SK-N-DZ (cell line): ENCODE measurements at regions not wholly inside any gene's neighbourhood (a gene's known extent, or its start where the extent isn't known, plus 50 kb on each side); places are given as distances from the start of the nearest gene placed in this dataset.

ENCODE experiments used
- DNase-seq: peaks from one replicate; pipeline ENCODE4 v3.0.0-alpha.2; 2015; ENCODE audit warnings: low spot score

DNA sequence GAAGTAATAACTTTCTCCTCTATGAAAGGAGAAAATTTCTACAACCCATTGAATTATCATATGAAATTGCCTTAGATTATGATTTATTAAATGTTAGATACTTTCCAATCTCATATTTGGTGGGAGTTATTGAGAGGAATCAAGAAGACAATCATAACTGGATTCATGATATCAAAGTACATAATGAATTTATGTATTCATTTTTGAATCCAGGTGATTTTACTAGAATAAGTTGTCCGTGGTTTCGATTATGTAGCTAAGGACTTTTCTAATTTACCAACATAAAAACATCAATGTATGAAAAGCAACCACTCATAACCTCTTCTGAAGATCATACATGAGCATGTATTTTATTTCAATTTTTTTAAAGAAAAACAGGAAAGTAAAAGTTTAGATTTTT, 1225.0 kb upstream of the MIR17HG start:
- no peak for DNase-seq

DNA sequence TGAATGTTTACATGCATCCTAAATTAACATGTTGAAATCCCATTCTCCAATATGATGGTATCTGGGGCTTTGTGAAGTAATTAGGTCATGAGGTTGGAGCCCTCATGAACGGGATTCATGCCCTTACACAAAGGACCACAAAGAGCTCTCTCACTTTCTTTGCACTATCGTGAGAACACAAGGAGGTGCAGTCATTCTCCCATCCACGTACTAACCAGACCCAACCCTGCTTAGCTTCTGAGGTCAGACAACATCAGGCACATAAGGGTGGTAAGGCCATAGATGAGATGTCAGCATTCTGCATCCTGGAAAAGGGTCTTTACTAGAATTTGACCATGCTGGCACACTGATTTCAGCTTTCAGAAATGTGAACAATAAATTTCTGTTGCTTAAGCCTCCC, 1211.9 kb upstream of the MIR17HG start:
- DNase-seq, result no peak

DNA sequence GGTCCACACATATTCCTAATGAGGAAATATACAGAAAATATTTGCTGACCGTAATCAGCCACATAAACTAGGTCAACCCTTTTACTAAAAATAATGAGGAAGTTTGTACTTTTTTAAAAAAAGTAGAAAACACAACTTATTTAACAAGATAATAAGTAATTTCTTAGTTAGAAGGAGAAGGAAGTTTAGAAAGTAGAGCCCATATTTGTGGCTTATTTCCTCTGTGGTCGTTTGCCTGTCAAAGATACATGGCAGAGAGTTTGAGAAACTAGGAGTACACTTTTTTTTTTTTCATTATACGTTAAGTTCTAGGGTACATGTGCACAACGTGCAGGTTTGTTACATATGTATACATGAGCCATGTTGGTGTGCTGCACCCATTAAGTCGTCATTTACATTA, 1205.2 kb upstream of the MIR17HG start:
- DNase-seq, result no peak

DNA sequence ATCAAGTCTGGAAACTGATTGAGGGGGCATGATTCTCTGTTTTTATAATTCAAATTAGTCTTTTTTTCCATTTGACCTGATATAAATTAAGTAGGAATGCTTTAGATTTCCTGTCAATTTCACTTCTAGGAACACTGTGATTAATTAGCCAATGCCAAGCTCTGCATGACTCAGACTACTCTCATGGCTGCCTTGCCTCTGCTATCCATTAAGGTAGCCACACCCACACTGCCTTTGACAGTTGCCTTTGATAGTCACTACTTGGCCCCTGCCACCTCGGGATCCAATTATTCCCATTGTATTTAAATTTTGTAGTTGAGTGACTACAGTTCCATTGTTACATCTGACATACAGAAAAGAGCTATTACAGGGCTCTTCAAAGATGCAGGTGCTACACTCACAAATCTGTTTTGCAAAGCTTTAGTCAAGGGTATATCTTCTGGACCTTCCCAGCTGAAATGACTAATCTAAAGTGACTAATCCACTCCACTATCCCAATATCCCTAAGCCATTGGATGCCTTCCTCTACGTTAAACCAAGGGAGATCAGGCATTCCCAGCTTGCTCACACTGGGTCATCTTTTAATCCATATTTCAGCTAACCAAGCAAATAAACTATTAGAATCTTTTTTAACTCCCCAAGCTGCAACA, 1193.1 kb upstream of the MIR17HG start:
- DNase-seq, result no peak

DNA sequence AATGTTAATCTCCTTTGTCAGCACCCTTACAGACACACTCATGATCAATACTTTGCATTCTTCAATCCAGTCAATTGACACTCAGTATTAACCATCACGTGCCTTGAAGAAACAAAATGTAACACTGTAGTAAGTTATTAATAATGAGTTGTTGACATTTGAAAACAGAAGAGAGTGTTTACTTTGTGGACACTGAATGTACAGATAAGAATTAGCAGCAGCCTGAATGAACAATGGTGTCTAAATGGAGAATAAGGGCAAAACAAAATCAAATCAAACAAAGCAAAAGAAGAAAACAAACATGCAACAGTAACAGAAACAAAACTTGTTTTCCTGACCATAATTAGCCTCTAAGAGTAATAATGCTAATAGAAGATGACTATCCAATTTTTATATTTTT, 1191.1 kb upstream of the MIR17HG start:
- DNase-seq, result no peak

DNA sequence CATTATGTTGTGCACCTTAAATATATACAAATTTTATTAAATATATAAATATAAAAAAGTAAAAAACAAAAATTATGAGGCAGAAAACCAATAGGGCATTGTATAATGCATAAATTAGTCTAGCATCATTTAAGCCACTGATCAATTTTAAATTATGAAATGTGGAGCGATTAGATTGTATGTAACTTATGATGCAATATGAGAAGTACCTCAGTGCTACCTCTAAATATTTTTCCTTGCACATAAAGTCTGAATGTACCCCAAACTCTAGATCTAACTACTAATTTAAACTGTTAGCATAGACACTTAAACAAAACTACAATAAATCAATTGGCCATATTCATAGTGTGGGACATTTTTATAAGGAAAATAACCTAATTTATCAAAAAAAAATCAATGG, 1178.5 kb upstream of the MIR17HG start:
- no peak for DNase-seq

DNA sequence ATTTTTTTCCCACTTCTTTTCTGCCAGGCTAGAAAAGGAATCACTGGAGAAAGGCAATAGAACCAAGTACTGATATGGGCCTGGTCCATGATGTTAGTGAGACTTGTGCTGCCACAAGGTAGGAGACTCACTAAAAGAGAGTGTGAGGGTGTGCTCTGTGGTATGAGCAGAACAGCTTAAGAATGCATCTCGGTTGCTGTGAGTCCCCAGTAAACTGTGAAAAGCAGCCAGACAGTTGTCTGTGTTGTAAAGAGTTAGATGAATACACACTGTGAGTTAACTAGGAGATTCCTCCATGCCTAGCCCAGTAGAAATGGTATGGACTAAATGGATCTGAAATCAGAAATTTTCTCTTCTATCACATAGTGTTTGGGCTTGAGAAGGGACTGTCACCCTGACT, 1177.3 kb upstream of the MIR17HG start:
- no peak for DNase-seq

DNA sequence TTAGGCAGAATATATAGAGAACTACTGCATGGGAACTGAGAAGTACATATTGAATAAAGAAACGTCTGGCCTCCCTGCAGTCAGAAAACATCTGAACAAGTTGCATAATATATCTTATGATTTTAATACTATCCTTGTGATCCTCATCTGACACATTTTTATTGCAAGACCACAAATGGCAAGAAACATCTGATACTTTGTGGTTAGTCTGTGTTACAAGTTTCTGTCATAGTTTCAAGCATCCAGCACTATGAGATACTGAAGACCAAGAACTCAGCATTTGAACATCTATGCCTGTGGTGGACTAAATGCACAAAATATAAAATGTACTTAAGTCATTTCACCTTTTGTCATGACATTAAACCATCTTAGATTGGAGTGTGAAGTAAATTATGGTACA, 1175.8 kb upstream of the MIR17HG start:
- DNase-seq, result no peak

DNA sequence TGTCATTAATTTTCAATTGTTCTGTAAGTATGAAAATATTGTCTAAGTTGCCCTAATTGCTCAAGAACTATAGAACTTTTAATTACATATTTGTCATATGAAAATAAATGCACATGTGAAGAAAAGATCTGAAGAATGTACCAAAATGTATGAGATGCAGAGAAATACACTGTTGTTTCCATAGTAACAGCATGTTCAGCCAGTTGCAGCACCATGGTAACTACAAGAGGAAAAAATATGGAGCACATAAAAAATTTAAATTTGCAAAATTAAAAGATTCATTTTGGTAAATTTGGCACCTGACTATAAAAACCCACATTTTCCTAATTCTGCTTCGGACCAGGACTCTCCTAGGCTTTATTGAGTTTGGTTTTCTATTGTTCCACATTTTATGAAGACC, 1170.0 kb upstream of the MIR17HG start:
- DNase-seq, result no peak

DNA sequence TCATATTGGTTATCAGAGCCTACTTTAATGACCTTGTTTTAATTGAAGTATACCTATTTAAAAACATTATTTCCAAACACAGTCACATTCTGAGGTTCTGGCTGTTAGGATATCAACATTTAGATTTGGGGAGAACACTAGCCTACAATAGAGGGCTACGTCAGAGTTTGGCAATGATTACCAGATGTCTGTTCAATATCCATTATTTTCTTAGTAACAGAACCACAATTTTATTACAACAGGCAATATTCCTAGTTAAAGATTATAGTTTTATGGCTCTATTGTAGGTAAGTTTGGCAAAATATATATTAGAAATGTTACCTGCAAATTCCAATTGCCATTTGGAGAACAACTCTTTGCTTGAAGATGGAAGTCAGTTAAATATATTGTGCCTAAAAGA, 1163.1 kb upstream of the MIR17HG start:
- no peak for DNase-seq

DNA sequence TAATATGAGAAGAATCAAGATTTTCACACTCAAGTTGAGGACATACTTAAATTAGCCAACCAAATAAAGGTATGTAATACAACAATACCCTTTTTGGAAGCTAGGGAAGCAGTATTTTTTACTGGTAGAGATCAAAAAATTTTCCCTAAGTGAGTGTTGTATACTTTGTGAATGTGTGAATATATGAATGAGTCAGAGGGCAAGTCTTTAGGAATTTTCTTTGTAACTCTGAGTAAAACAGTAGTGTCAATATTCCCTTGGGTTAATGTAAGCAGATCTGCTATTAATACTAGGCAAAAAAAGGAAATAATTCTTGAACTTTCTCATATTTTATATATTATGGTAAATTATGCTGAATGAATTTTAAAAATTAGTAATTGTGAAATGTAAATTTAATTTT, 1161.8 kb upstream of the MIR17HG start:
- DNase-seq, result no peak

DNA sequence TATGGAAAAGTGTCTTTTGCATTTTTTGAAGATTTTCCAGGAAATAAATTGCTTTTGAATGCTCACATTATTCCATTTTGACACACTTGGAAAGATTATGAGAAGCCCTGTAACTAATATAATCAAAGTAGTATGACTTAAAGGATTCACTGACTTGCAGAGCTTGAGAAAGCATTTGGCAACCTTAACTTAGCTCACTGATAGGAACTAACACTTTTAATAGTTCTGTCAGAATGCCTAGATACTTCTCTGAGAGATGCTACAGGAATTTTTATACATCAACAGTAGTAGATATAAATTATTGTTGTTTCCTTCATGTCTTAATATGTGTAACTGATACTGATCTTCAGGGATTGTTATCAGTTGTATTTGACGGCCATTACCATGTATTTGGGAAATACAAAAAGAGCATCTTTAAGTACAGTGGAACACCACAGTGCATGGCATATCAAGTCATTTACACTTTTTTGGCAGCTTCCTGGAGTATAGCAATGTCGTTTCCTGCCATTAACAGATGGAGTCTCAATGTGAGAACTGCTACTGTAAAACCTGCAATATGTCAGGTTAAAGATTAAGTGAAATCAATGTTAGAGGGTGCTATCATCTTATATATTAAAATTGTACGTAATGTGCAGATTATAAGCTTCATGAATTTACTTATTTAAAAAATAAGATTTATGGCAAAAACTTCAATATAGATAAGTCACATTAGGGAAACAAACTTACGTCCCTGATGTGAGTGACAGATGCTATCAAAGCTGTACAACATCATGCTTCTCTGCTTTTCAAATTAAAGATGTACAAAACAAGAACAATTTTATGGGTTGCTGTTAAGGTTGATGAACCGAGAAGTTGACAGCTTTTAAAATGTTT, 1159.8 kb upstream of the MIR17HG start:
- DNase-seq, result no peak

DNA sequence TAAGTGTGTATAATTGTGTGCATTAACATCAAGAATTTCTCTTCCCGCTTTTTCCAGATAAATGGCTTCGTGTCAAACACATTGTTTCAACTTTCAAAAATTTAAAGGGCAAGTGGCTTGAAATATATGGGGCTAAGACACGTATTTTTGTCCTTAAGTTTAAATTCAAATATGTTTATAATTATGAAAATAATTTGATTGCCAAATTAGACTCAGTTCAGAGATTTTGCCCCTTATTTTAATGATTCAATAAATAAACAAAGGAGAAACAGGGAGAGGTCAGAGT, 1159.2 kb upstream of the MIR17HG start:
- DNase-seq, result no peak

DNA sequence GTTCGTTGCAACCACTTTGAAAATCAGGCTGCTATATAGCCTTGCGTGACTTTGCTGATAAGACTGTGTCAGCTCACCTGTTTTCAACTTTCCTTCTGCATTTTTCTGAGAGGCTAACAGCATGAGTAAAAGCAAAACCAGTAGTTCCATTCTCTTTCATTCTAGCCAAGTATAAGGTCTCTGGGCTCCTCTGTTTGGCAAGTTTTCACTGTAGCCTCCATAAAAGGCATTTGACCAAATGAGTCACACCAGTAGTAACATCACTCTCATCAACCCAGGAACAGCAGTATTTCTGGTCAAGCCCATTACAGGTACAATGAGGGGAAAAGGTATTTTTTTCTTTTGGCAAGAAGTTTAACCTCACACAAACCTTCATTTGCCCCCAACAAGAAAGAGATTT, 1149.8 kb upstream of the MIR17HG start:
- DNase-seq, result no peak

DNA sequence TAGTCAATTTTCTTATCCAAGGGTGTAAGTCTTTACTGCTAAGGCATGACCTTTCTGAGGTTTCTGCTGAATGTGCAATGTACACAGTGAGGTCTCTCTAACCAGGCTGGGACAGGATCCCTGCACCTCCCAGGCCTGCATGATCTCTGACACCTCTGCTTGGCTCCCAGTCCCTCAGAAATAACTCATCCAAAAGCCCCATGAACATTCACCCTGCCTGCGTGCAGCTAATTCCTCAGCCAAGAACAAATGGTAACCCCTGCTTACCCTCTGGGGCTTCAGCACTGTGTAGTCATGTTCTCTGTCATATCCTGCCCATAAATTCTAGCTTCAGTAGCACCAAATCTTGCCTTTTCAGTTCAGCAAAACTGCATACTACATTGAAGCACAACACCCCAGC, 1146.3 kb upstream of the MIR17HG start:
- DNase-seq, result no peak

DNA sequence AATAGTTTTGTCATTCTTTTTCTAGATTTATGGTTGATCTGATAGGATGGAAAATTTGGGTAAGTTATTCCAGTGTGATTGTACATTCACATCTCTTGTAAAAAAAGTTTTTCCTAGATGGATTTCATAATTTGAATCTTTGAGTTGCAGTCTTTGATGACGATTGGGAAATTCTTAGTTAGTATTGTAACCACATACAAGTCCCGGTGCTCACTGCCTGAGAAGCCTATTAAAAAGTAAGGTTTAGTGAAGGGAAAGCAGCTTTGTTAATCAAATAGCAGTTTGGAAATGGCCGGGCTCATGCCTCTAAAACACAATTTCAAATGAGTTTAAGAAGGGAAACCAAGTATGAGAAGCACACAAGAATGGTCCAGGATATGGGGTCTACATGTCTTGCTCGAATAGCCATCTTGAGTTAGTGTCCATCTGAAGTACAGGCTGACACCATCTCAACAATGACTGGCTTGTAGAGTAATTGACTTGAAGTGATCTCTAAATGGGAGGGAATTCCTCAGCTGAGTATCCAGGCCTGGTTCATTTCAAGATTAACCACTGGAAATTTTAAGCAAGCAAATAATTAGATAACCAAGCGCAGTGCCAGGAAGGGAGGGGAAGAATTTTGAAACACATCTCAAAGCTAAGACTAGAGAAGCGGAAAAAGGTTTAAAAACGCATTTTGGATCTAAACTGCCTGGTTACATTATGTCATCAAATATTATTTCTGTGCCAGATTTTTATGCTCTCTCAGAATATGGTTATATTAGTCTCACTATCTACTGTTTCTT, 1145.6 kb upstream of the MIR17HG start:
- DNase-seq, result peak; percentile 17

DNA sequence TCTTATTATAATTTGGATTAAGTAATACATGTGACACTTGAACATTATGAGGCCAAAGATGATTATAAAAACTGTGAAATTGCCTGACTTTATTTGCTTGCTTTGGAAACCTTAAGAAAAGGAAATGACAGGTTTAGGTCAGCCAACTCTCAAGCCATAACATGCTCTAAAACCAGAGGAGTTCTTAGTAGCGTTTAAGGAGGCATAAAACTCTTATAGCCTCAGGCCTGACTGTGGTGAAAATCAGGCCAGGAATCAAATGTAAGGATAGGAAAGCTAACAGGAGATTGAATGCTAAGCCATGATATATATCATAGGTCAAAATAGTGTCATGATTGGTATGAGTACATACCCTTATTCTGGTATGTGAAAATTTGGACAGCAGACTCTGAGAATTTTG, 1142.4 kb upstream of the MIR17HG start:
- no peak for DNase-seq

DNA sequence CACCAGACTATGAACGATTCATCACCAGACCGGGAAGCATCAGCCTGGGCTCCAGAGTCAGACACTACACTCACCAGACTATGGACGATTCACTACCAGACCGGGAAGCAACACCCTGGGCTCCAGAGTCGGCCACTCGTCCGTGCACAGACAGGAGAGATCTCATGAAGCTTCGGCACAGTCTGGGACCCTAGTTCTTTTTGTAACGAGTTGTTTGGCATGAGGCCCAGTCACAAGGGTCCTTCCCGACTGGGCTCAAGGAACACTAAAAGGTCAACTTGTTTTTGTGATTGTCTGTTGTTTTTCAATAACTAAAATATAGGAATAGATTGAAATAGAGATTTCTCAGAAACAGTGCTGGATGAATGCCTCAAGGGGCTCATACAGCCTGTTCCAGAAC, 1141.6 kb upstream of the MIR17HG start:
- DNase-seq, result no peak

DNA sequence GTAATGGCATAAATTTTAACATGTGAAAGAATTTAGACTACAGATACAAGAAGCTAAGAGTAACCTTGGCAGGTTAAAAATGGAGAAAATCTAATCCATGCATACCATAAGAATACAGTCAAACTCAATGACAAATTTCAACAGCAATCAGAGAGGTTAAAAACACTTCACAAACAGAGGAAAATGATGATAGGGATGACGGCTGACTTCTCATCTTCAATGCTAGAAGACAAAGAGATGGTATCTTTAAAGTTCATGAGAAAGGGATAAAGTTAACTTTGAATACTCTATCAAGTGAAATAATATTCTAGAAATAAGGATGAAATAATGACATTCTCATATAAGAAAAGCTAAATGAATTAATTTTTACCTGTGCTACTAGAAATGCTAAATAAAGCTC, 1130.2 kb upstream of the MIR17HG start:
- no peak for DNase-seq

DNA sequence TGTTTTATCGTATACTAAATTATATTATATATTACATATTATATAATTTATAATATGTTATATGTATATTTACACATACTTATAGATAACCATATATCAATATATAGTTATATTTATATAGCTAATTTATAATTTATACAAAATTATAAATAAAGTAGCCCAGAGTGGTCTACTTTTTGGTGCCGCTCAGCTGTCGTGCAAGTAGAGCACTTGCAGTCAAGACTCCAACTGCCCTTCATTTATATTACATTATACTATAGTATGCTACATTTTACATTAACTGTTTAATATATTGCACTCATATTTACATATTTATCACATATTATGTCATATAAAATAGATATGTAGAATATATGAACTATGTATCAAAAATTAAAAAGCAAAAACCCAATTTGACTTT, 1124.7 kb upstream of the MIR17HG start:
- DNase-seq, result no peak

DNA sequence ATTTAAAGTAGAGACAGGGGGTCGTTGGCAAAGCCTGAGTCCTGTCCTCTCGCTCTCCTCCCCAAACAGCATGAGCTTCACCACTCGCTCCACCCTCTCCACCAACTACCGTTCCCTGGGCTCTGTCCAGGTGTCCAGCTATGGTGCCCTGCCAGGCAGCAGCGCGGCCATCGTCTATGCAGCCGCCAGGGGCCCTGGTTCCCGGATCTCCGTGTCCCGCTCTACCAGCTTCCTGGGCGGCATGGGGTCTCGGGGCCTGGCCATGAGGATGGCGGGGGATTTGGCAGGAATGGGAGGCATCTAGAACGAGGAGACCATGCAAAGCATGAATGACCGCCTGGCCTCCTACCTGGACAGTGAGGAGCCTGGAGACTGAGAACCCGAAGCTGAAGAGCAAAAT, 1117.2 kb upstream of the MIR17HG start:
- no peak for DNase-seq

DNA sequence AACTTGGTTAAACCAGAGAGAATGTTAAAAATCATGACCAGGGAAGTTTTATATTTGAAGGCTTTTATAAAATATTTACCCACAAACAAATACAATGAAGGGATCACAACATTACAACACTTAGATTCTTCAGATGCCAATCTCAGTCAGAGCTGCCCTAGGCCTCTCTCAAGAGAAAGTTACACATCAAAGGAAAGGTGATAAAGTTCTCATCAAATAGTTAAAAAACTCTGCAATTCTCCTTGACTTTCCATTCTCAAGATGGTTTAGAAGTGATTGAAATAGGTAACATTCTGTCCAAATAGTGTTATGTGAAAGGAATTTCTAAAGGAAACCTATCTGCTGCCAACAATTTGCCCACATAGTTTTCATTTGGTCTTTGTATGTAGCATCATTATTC, 1115.2 kb upstream of the MIR17HG start:
- DNase-seq, result no peak
